ENCODE measurements at regions not wholly inside any gene's neighbourhood (a gene's known extent, or its start where the extent isn't known, plus 50 kb on each side); places are given as distances from the start of the nearest gene placed in this dataset.

GRCh38 chr7:42483886-42484285 lies 246.9 kb upstream of the GLI3 start:
- Mint-ChIP-seq H3K4me1 (ENCODE audit: low read depth) (no peaks in the 10 kb centered on the region), H3K27ac (no peak overlapping the region), H3K4me3 (no peak overlapping the region), H3K9me3 (no peaks in the 10 kb centered on the region), H3K27me3 (peaks cover 4% of the 10 kb centered on the region), H3K36me3 (ENCODE audit: low read depth) (no peaks in the 10 kb centered on the region)

- no peak overlapping the region for H3K4me3 Mint-ChIP-seq
- no peaks in the 10 kb centered on the region for H3K36me3 Mint-ChIP-seq (ENCODE audit: low read depth)
- no peak overlapping the region for H3K27ac Mint-ChIP-seq
- peaks cover 5% of the 10 kb centered on the region for H3K9me3 Mint-ChIP-seq
- peaks cover 5% of the 10 kb centered on the region for H3K27me3 Mint-ChIP-seq
- H3K4me1 Mint-ChIP-seq (ENCODE audit: low read depth): no peaks in the 10 kb centered on the region
Measured at GRCh38 chr7:42479816-42480633, 243.0 kb upstream of the GLI3 start.

- peaks cover 7% of the 10 kb centered on the region for H3K9me3 Mint-ChIP-seq
- H3K27ac Mint-ChIP-seq: no peak overlapping the region
- peaks cover 8% of the 10 kb centered on the region for H3K27me3 Mint-ChIP-seq
- no peaks in the 10 kb centered on the region for H3K4me1 Mint-ChIP-seq (ENCODE audit: low read depth)
- H3K4me3 Mint-ChIP-seq: no peak overlapping the region
- no peaks in the 10 kb centered on the region for H3K36me3 Mint-ChIP-seq (ENCODE audit: low read depth)
Measured at GRCh38 chr7:42479452-42479815, 242.4 kb upstream of the GLI3 start.

GRCh38 chr7:42478717-42479116 lies 241.7 kb upstream of the GLI3 start:
- H3K4me1 Mint-ChIP-seq (ENCODE audit: low read depth): no peaks in the 10 kb centered on the region
- H3K27ac Mint-ChIP-seq: no peak overlapping the region
- H3K9me3 Mint-ChIP-seq: peaks cover 11% of the 10 kb centered on the region
- no peak overlapping the region for H3K4me3 Mint-ChIP-seq
- no peaks in the 10 kb centered on the region for H3K36me3 Mint-ChIP-seq (ENCODE audit: low read depth)
- H3K27me3 Mint-ChIP-seq: peaks cover 8% of the 10 kb centered on the region

- Mint-ChIP-seq H3K27me3 (peaks cover 11% of the 10 kb centered on the region), H3K4me1 (ENCODE audit: low read depth) (peaks cover 9% of the 10 kb centered on the region), H3K36me3 (ENCODE audit: low read depth) (no peaks in the 10 kb centered on the region), H3K9me3 (peaks cover 11% of the 10 kb centered on the region), H3K4me3 (no peak overlapping the region), H3K27ac (no peak overlapping the region)
Measured at GRCh38 chr7:42476255-42476654, 239.2 kb upstream of the GLI3 start.

GRCh38 chr7:42475082-42475481 lies 238.1 kb upstream of the GLI3 start:
- Mint-ChIP-seq H3K4me3 (no peak overlapping the region), H3K4me1 (ENCODE audit: low read depth) (peaks cover 9% of the 10 kb centered on the region), H3K27ac (no peak overlapping the region)

GRCh38 chr7:42473099-42473498 lies 236.1 kb upstream of the GLI3 start:
- Mint-ChIP-seq H3K4me1 (ENCODE audit: low read depth) (peaks cover 9% of the 10 kb centered on the region), H3K4me3 (no peak overlapping the region), H3K36me3 (ENCODE audit: low read depth) (no peaks in the 10 kb centered on the region), H3K9me3 (peaks cover 11% of the 10 kb centered on the region), H3K27ac (no peak overlapping the region), H3K27me3 (peaks cover 11% of the 10 kb centered on the region)

More at GRCh38 chr7:42475082-42475481, 238.1 kb upstream of the GLI3 start:
- Mint-ChIP-seq H3K27me3 (peaks cover 11% of the 10 kb centered on the region), H3K36me3 (ENCODE audit: low read depth) (no peaks in the 10 kb centered on the region), H3K9me3 (peaks cover 11% of the 10 kb centered on the region)

- H3K27me3 Mint-ChIP-seq: peaks cover 6% of the 10 kb centered on the region
- H3K27ac Mint-ChIP-seq: peak overlapping the region; percentile 16
- peaks cover 9% of the 10 kb centered on the region for H3K4me1 Mint-ChIP-seq (ENCODE audit: low read depth)
- no peaks in the 10 kb centered on the region for H3K36me3 Mint-ChIP-seq (ENCODE audit: low read depth)
- peaks cover 7% of the 10 kb centered on the region for H3K9me3 Mint-ChIP-seq
- no peak overlapping the region for H3K4me3 Mint-ChIP-seq
Measured at GRCh38 chr7:42471573-42472174, 234.7 kb upstream of the GLI3 start.

- H3K9me3 Mint-ChIP-seq: peaks cover 10% of the 10 kb centered on the region
- peaks cover 3% of the 10 kb centered on the region for H3K27me3 Mint-ChIP-seq
- peaks cover 9% of the 10 kb centered on the region for H3K4me1 Mint-ChIP-seq (ENCODE audit: low read depth)
- no peak overlapping the region for H3K4me3 Mint-ChIP-seq
- no peaks in the 10 kb centered on the region for H3K36me3 Mint-ChIP-seq (ENCODE audit: low read depth)
- no peak overlapping the region for H3K27ac Mint-ChIP-seq
Measured at GRCh38 chr7:42469341-42469740, 232.3 kb upstream of the GLI3 start.

- H3K27me3 Mint-ChIP-seq: peaks cover 3% of the 10 kb centered on the region
- no peak overlapping the region for H3K4me3 Mint-ChIP-seq
- H3K9me3 Mint-ChIP-seq: peaks cover 14% of the 10 kb centered on the region
- H3K4me1 Mint-ChIP-seq (ENCODE audit: low read depth): peaks cover 9% of the 10 kb centered on the region
- no peaks in the 10 kb centered on the region for H3K36me3 Mint-ChIP-seq (ENCODE audit: low read depth)
- H3K27ac Mint-ChIP-seq: no peak overlapping the region
Measured at GRCh38 chr7:42468471-42468870, 231.5 kb upstream of the GLI3 start.

GRCh38 chr7:42461537-42461936 lies 224.5 kb upstream of the GLI3 start:
- no peaks in the 10 kb centered on the region for H3K27me3 Mint-ChIP-seq

GRCh38 chr7:42460933-42461332 lies 223.9 kb upstream of the GLI3 start:
- H3K36me3 Mint-ChIP-seq (ENCODE audit: low read depth): no peaks in the 10 kb centered on the region
- H3K27ac Mint-ChIP-seq: no peak overlapping the region
- H3K27me3 Mint-ChIP-seq: no peaks in the 10 kb centered on the region
- no peak overlapping the region for H3K4me3 Mint-ChIP-seq
- peaks cover 8% of the 10 kb centered on the region for H3K9me3 Mint-ChIP-seq
- H3K4me1 Mint-ChIP-seq (ENCODE audit: low read depth): no peaks in the 10 kb centered on the region

More at GRCh38 chr7:42461537-42461936, 224.5 kb upstream of the GLI3 start:
- no peaks in the 10 kb centered on the region for H3K36me3 Mint-ChIP-seq (ENCODE audit: low read depth)
- peaks cover 12% of the 10 kb centered on the region for H3K9me3 Mint-ChIP-seq
- no peaks in the 10 kb centered on the region for H3K4me1 Mint-ChIP-seq (ENCODE audit: low read depth)
- H3K27ac Mint-ChIP-seq: no peak overlapping the region
- no peak overlapping the region for H3K4me3 Mint-ChIP-seq

- Mint-ChIP-seq H3K27ac (no peak overlapping the region), H3K36me3 (ENCODE audit: low read depth) (no peaks in the 10 kb centered on the region), H3K9me3 (peaks cover 8% of the 10 kb centered on the region), H3K27me3 (no peaks in the 10 kb centered on the region), H3K4me3 (no peak overlapping the region), H3K4me1 (ENCODE audit: low read depth) (no peaks in the 10 kb centered on the region)
Measured at GRCh38 chr7:42460148-42460547, 223.1 kb upstream of the GLI3 start.

- Mint-ChIP-seq H3K9me3 (no peaks in the 10 kb centered on the region), H3K4me3 (no peak overlapping the region), H3K4me1 (ENCODE audit: low read depth) (no peaks in the 10 kb centered on the region), H3K36me3 (ENCODE audit: low read depth) (no peaks in the 10 kb centered on the region), H3K27me3 (peaks cover 10% of the 10 kb centered on the region), H3K27ac (no peak overlapping the region)
Measured at GRCh38 chr7:42457663-42458062, 220.7 kb upstream of the GLI3 start.

- Mint-ChIP-seq H3K4me1 (ENCODE audit: low read depth) (no peaks in the 10 kb centered on the region), H3K36me3 (ENCODE audit: low read depth) (no peaks in the 10 kb centered on the region), H3K4me3 (no peak overlapping the region), H3K27ac (no peak overlapping the region), H3K27me3 (peaks cover 10% of the 10 kb centered on the region), H3K9me3 (no peaks in the 10 kb centered on the region)
Measured at GRCh38 chr7:42456756-42457276, 219.8 kb upstream of the GLI3 start.

Measured in stimulated activated naive CD8-positive, alpha-beta T cell treated with anti-CD3 and anti-CD28 coated beads, Interleukin-15, Interleukin-2, amounts not matched to agents 100 ng/mL and 50 ng/mL, for 24 hours (primary cell).